ENCODE measurements at regions not wholly inside any gene's neighbourhood (a gene's known extent, or its start where the extent isn't known, plus 50 kb on each side); places are given as distances from the start of the nearest gene placed in this dataset.

DNA sequence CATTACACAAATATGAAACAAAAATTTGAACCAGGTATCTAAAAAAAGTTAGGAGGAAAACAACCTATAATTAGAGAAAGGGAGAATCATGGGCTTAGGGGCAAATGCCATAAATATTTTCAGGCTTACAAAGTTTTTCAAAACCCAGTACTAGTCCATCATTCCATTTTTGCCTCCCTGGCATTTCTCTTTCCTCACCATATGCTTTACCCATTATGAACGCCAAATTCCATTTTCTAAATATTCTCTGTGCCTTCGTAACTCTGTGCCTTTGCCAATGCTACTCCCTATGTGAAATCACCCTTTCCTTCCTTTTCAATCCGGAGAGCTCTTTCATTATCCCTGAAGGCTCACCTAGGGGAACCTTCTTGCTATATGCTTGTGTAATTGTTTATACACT, 434.1 kb downstream of the ZSWIM6 start:
- DNase-seq (ENCODE audit: low read depth), result no peak

DNA sequence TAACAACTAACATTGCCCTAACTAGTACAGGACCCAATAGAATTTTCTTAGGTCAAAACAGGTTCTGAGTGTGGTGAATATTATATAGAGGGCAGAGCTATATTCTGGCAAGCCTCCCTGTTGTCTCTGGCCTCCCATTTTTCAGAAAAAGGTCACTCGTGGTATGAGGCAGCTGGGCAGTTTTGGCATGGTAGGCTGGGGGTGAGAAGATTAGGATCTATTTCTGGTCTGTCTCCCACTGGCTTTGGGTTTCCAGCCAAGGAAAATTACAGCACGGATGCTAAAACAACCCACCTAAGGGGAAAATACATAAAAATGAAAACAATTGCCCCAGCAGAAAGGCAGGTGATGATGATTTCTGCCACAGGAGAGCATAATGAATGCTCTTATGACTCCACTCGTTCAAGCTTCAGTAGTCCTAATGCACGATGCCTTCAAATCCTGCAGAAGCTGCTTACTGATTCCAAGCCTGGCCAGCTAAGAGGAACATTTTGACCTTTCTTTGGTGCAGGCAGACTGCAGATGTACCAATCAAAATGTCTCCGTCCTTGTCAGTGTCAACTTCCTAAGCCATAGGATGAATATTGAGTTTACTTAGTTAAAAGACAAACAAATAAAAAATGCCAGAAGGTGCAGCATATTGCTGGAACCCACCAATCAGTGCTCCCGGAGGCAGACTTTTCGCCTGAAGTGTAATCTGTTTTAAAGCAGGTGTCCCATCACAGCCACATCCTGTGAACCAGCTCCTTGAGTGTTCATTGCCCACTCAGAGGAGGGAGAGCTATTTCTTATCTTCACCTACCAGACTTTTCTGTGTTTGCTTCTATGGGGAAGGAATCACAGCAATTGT, 435.4 kb downstream of the ZSWIM6 start:
- no peak overlapping the region for H3K4me3 ChIP-seq (ENCODE audit: low read depth, low read length)
- no peak for DNase-seq (ENCODE audit: low read depth)

More for the DNA sequence above, 434.1 kb downstream of the ZSWIM6 start:
- no peak overlapping the region for H3K4me3 ChIP-seq (ENCODE audit: low read depth, low read length)

DNA sequence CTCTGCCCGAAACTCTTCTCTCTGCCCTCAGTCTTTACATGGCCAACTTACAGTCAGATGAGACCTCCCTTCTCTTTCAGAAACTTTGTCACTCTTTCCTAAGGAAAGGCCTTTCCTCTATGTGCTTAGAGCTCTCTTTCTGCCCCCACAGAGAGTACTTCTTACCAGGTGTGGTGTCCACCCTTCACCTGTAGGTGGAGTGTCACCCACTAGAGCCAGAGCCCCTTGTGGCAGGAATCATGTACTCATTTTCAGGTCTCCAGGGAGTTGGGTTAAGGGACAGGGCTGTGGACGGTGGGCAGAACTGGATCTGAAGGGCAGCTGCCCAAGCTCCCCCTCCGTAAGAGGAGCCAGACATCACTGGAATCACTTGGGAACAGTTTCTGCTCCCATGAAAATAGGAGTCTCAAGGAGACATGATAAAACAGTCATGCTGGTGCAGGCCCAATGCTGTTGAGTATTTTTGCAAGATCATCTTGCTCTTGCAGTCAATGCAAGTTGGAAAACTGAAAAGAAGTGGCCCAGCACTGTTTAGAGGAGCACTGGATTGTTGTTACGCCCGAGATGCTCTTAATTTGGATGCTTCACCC, 436.7 kb downstream of the ZSWIM6 start:
- no peak for DNase-seq (ENCODE audit: low read depth)

DNA sequence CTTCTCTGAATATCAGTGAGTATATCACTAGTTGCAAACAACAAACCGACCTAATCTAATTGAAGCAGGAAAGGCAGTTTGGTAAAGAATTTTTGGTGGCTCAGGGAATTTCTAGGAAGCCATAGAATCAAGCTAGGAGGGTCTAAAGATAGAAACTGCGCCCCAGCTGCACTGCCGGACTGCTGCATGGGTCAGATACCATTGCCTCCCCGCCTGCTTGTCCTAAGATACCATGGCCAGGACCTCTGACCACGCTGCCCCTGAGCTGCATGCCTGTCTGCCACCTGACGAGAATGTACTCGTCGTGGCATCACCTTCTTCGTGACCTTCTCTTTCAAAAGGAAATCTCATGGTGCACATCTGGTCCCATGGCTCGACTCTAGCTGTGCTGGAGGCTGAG, 439.0 kb downstream of the ZSWIM6 start:
- DNase-seq (ENCODE audit: low read depth), result no peak
- no peak overlapping the region for H3K4me3 ChIP-seq (ENCODE audit: low read depth, low read length)

More for the DNA sequence above, 436.7 kb downstream of the ZSWIM6 start:
- no peak overlapping the region for H3K4me3 ChIP-seq (ENCODE audit: low read depth, low read length)

DNA sequence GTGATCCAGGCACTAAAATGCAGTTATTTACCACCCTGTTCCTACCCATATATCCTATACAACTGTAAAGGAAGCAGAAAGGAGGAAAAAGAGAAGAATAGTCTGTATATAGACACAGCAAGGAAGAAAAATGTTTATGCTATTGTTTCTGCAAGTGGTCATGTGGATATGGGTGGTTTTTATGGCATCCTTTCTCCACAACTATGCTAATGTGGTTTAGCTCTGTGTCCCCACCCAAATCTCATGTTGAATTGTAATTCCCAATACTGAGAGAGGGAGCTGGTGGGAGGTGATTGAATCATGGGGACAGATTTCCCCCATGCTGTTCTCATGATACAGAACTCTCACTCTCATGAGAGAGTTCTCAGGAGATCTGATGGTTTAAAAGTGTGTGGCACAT, 439.8 kb downstream of the ZSWIM6 start:
- no peak overlapping the region for H3K4me3 ChIP-seq (ENCODE audit: low read depth, low read length)
- no peak for DNase-seq (ENCODE audit: low read depth)

DNA sequence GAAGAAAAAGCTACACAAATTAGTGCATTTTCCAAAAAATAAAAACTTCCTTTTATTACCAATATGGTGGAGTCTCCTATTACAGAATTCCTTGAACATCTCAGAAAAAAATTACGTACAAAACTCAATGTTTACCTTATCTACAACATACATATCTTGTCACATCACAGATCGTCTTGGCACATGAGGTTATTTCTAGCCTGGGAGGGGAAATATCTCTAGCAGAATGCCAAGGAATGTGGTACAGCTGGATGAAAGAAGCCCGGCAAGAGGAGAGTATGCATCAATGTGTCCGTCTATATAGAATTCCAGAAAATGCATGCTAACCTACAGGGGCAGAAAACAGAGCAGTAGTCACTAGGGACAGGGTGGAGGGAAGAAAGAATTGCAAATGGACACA, 443.8 kb downstream of the ZSWIM6 start:
- no peak for DNase-seq (ENCODE audit: low read depth)
- H3K4me3 ChIP-seq (ENCODE audit: low read depth, low read length), result no peak overlapping the region

DNA sequence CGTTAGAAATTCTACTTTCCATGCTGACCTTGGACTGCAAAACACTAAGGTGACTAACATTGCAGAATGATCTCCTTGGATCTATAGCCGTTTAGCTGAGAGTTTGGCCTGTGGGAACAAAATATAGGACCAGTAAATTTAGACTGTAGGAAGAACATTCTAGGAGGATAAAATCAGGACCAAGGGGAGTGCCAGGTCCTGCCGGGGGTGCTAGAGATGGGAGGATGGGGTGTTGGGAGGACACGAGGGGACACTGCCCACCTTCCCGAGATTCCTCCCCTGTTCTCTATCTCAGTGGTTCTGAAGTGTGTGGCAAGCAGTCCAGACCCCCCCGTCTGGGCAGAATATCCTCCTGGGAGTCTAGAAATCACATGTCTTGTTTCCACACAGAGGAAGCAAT, 445.2 kb downstream of the ZSWIM6 start:
- H3K4me3 ChIP-seq (ENCODE audit: low read depth, low read length), result no peak overlapping the region
- no peak for DNase-seq (ENCODE audit: low read depth)

DNA sequence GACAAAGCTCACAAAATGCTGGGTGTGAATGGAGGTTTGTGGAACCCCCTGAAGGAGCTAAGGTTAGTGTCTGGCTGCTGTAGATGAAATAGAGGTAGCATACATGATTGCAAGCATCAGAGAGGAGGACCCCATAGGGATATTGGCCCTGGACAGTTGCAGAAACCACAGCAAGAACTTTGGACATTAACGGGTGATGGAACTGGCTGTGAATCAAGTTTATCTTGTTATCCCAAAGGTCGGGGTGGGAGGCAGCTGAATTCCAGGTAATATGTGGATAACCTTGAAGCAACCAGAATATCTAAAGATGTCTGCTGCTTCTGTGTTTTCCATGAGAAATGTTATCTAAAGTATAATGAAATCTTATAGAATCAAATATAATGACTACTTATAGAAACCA, 447.7 kb downstream of the ZSWIM6 start:
- no peak for DNase-seq (ENCODE audit: low read depth)
- no peak overlapping the region for H3K4me3 ChIP-seq (ENCODE audit: low read depth, low read length)

DNA sequence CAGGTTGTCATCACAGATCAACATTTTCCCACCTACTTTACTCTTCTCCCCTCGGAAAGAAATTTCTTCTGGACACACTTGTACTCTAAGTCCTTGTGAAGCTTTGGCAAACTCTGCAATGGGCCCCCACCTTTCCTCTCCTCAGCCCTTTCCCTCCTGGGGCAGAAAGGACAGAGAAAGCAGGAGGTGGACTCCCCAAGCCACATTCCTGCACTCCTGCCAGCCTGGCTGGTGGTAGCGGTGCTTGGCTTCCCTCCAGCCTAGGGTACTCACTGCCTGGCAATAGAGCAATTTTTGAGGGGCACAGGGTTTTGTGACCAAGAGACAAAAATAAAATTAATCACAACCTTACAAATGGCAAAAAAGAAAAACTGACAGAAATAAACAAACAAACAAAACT, 451.4 kb downstream of the ZSWIM6 start:
- no peak overlapping the region for H3K4me3 ChIP-seq (ENCODE audit: low read depth, low read length)
- DNase-seq (ENCODE audit: low read depth), result no peak

DNA sequence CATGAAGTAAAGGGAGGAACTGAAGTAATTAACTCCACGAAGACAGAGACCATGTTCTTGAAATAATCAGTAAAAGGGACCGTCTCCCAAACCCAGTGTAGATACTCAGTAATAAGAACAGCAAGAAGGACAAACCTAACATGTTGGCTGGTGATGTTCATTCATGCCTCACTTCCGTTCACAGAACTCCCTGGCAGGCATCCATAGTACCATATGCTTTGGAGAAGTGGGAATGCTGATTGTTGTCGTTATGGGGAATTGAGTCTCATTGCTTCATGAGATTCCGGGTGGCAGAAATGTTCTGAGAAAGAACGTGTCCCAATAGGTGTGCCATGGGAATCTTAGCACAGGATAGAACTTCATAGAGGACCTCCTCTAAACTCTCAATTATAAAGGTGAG, 452.3 kb downstream of the ZSWIM6 start:
- no peak for DNase-seq (ENCODE audit: low read depth)
- no peak overlapping the region for H3K4me3 ChIP-seq (ENCODE audit: low read depth, low read length)

DNA sequence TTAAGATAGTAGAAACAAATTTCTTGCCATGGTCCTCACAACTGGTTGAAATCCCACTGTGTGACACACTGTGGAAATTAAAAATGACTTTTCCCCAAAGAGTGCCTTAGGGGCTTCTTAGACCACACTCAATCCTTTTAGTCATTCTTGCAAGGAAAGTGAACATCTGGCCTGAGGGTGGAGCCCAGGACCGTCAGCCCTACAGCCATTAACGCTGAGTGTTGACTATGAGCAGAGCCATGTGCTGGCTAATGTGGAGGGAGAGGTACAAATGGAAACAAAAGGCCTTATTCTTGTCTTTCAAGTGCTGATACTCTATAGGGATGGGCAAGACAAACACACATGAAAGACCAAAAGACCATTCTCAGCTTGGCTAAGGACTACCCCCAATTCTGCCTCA, 456.5 kb downstream of the ZSWIM6 start:
- H3K4me3 ChIP-seq (ENCODE audit: low read depth, low read length), result no peak overlapping the region
- DNase-seq (ENCODE audit: low read depth), result no peak

DNA sequence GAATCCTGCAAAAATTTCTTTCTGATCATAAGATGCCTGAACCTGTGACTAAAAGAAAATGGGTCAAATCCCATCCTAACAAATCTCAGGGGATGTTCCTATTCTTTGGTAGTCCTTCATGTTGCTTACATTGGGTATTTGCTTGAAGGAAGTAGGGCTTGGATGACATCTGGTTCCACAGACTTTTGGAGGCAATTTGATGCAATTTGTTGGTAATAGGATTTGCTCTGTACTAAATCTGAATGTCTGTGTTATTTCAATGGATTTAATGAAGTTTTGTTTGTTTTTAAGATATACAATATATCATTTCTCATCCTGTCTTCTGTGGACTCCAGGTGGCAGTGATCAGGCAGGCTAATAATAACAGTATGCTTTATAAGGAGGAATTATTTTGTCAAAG, 457.9 kb downstream of the ZSWIM6 start:
- DNase-seq (ENCODE audit: low read depth), result no peak

DNA sequence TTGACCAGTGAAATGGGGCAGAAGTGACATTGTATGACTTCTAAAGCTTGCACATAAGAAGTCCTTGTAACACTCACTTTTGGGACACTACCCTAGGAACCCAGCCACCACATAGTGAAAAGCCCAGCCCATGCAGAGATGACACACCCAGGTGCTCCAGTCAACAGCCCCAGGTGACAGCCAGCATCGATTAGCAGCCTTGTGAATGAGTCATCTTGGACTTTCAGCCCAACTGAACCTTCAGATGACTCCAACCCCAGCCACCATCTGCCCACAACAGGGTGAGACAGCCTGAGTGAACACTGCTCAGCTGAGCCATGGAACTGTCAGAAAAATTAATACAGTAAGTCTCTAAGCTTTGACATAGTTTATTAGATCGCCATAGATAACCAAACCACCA, 458.6 kb downstream of the ZSWIM6 start:
- DNase-seq (ENCODE audit: low read depth), result no peak
- H3K4me3 ChIP-seq (ENCODE audit: low read depth, low read length), result no peak overlapping the region

More for the DNA sequence above, 457.9 kb downstream of the ZSWIM6 start:
- no peak overlapping the region for H3K4me3 ChIP-seq (ENCODE audit: low read depth, low read length)

DNA sequence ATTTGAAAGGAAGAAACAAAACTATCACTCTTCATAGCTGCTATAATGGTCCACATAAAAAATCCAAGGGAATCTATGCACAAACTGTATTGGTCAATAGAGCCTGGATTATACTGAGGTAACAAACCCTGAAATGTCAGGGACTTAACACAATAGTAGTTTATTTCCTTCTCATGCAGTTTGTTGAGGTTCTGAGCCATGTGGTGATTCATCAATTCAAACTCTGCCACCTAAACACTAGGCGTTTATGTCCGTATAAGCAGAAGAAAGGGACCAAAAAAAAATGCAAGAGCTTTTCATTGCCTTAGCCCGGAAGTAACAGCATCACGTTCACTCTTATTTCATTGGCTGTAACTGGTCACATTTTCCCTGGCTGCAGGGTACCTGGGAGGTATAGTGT, 464.7 kb downstream of the ZSWIM6 start:
- DNase-seq (ENCODE audit: low read depth), result no peak
- H3K4me3 ChIP-seq (ENCODE audit: low read depth, low read length), result no peak overlapping the region

DNA sequence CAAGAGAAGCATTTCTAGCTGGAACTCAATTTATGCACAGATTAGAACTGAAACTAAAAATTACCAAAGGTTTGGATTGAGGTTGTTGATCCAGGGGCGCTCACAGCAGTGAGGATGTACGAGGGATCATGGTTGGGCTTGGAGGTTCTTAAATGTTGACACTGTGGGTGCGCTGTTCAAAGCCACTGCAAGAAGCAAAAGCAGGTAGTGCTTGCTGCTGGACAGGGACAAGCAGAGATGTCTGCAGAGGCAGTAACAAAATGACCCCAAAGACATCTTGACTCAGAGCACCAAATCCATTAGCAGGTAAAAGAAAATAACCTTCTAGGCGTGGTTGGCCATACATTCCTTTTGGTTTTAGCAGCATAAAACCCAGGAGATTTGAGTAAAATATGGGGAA, 468.4 kb downstream of the ZSWIM6 start:
- no peak overlapping the region for H3K4me3 ChIP-seq (ENCODE audit: low read depth, low read length)
- no peak for DNase-seq (ENCODE audit: low read depth)

DNA sequence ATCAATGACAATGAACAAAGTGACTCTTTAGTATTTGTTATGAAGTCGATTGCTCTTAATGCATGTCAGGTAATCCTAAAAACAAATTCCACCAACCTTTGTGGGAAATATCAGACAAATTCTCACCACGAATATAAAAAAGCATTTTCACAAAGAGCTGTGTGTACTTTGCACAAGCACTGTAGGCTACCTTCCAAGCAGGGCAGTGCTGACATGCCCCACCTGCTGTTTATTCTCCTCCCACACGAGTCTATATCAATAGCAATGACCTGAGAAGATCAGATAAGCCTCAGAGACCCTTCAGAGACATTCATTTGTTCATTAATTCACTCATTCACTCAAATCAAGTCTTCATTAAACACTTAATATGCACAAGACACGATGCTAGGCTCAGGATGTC, 469.1 kb downstream of the ZSWIM6 start:
- no peak overlapping the region for H3K4me3 ChIP-seq (ENCODE audit: low read depth, low read length)
- DNase-seq (ENCODE audit: low read depth), result no peak

DNA sequence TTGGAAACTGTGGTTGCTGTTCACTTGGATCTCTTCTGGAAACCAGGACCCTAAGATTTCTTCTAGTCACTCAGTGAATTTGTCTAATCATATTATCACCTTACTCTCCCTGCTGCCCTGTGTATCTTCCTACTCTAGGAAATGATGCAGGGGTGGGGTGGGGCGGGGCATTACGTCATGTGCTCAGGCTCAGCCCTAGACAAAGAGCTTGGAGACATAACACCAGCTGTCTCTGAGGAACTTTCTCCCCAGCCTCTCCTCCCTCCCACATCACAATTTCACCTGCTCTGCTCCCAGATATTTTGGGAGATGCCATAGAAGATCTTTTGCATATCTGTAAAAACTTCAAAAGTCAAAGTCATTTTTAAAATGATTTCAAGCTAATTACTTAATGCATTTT, 470.4 kb downstream of the ZSWIM6 start:
- H3K4me3 ChIP-seq (ENCODE audit: low read depth, low read length), result no peak overlapping the region
- no peak for DNase-seq (ENCODE audit: low read depth)

DNA sequence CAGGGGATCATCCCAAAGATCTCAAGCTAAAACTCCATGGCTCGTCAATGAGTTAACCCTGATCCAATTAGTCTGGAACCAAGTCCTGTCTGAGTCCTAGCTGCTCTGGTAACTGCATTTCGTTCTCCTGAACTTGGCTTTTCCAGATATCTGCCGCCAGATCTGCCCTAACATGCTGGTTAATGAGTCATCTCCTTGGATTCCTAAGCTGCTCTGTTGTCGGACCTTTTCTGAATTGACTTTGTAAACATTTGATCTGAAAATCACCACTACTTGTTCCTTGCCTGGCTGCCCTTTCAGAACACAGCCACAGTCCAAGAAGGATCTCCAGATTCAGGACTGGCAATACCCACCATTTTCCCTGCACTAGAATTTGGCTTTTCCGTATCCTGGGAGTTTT, 473.0 kb downstream of the ZSWIM6 start:
- DNase-seq (ENCODE audit: low read depth), result peak; percentile 12
- H3K4me3 ChIP-seq (ENCODE audit: low read depth, low read length), result no peak overlapping the region

DNA sequence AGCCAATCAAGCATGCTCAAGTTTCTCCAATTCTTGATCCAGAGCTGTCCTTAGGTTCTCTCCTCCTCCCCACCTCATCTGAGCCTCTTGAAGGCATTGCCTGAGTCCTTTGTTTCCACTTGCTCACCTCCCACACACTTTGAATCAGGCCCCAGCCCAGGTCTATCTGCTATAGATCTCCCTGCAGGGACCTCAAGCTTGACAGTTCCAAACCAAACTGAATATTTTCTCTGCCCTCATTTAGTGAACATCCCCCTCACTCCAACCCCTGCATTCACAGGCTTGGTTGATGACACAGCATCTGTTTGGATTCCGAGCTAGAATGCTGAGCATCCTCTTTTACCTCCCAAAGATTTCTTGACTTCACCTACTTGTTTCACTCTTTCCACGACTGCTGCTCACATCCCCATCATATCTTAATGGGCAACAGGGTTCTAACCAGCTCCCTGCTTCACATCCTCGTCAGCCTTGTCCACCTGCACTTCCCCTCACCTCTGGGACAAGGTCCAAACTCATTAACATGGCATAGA, 474.5 kb downstream of the ZSWIM6 start:
- H3K4me3 ChIP-seq (ENCODE audit: low read depth, low read length), result no peak overlapping the region
- no peak for DNase-seq (ENCODE audit: low read depth)

DNA sequence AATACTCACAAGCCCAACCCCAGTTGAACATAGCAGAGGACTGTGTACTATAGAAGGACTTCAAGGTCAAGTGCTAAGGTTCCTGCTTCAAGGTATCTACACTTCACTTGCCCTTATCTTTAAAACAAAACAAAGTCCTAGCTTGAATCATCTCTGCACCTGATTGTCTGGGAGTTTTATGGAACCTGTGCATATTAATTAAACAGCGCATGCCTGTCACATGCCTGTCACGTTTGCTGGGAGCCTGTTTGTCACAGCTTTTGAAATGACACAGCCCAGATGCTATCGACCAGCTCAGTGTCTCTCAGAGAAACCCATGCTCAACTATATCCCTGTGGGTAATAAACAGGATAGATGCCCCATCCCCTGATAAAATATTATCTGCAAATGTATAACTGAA, 476.0 kb downstream of the ZSWIM6 start:
- DNase-seq (ENCODE audit: low read depth), result no peak
- no peak overlapping the region for H3K4me3 ChIP-seq (ENCODE audit: low read depth, low read length)

DNA sequence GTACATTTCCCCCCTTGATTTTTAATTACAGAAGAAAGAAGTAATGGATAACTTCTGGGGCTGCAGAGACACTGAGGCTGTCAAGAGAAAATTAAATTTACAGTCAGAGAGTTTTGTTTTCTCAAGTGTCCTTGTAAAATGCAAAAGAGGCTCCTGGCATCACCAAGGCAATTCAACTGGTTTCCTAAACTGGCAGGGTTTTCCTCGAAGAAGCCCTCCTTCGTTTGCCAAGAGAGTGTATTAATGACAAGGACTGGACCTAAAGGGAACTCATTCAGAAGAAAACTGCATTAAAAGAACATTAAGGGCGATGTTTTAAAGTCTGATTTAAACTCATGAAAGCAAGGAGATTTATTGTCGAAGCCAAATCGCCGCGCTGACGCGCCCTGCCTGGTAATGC, 476.9 kb downstream of the ZSWIM6 start:
- no peak for DNase-seq (ENCODE audit: low read depth)
- H3K4me3 ChIP-seq (ENCODE audit: low read depth, low read length), result no peak overlapping the region
